Thyroid gland (tissue), 4 donors: ENCODE measurements at regions not wholly inside any gene's neighbourhood (a gene's known extent, or its start where the extent isn't known, plus 50 kb on each side); places are given as distances from the start of the nearest gene placed in this dataset.
"Not testable (repeated sequence)": the region's sequence is repeated elsewhere in the genome, so short reads cannot be mapped to it uniquely, and the experiment has no call there.

Experiments
- DNase-seq, 2 donors: peaks; one replicate each; pipeline ENCODE4 v3.0.0-alpha.2; 2019
- H3K27ac ChIP-seq, 3 donors: fragments of 200-600 bp; sonication (generic); 1 replicate in 2 of 3; 2 replicates in 1 of 3; pipeline ENCODE4 v1.5.1; 2016 to 2019; ENCODE audit warnings: mild to moderate bottlenecking in 1 of 3, moderate library complexity in 1 of 3
- H3K27me3 ChIP-seq: fragments of 200-600 bp; sonication (generic); one replicate; pipeline ENCODE4 v1.5.1; 2019
- H3K36me3 ChIP-seq, 2 donors: fragments of 200-600 bp; sonication (generic); one replicate each; pipeline ENCODE4 v1.5.1; 2016 to 2019
- H3K4me1 ChIP-seq, 2 donors: fragments of 200-600 bp; sonication (generic); one replicate each; pipeline ENCODE4 v1.5.1; 2017 to 2019
- H3K4me3 ChIP-seq, 3 donors: fragments of 200-600 bp; sonication (generic); replicated peaks in 1 of 3; 1 replicate in 2 of 3; 2 replicates in 1 of 3; pipeline ENCODE4 v1.5.1; 2016; ENCODE audit warnings: mild to moderate bottlenecking in 1 of 3
- H3K9me3 ChIP-seq: fragments of 200-600 bp; sonication (generic); one replicate; pipeline ENCODE4 v1.5.1; 2017
- POLR2A ChIP-seq, 2 donors: fragments of 450-650 bp; IDR thresholded peaks; one replicate each; pipeline ENCODE4 v1.6.1; 2017; ENCODE audit warnings: antibody characterized with exemption in 2 of 2, mild to moderate bottlenecking in 2 of 2, moderate library complexity in 1 of 2
- WGBS, 2 donors: methylation state at CpG; one replicate each; pipeline ENCODE4 v1.1.5; 2017; 5-methylcytosine and 5-hydroxymethylcytosine counted together
- intact Hi-C: fragments of 100-400 bp; cut with DNase I; formaldehyde crosslinking; loops from one replicate; pipeline ENCODE4 v1.15.1; 2023
- TF ChIP-seq, protein P1 (sequence below), 6 experiments: fragments of 200-600 bp in 3 of 6; fragments of 450-650 bp in 3 of 6; sonication (generic) in 3 of 6; IDR thresholded peaks; one replicate each; pipeline ENCODE4 v1.5.1; 2016 to 2019; ENCODE audit warnings: antibody characterized with exemption in 6 of 6, mild to moderate bottlenecking in 2 of 6, inconsistent platforms in 1 of 6, moderate library complexity in 1 of 6

DNA sequence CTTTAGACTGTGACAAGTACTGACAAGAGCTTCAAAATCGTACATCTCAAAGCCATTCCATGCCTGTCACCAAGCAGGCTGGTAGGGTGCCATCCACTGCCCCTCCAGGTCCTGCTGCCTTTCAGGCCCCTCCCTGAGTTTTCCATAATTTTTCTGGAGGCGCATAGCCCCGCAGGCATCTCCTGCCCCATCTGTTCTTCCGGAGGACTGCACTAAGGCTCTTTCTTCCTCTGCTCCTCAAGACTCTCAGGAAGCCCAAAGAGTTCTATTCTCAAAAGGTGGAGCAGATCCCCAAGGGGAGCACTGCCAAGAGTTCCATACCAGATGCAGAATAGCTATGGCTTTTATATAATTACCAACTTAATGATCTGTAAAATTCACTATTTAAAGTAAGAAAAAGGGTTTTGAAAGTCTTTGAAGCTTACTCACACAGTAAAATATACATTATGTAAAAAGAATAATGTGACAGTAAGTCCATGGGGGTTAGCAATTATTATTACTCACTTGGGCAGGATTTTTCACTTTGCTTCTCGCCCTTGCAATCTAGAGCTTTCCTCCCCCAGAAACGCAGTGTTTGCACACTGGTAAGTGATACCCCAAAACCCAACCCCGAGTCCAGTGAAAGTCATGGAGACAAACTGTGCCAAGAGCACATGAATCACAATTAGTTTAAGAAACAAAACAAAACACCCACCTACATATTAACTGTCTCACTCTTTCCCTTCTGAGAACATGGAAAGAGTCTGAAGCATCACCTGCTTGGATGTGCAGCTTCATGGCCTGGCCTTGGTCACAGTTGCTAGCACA is 114.1 kb upstream of the DAPK1 start:
- no peaks in the 10 kb centered on the region for H3K27me3 ChIP-seq
- H3K36me3 ChIP-seq: no peaks in the 10 kb centered on the region
- intact Hi-C loops: no loop called here
- no peak for DNase-seq
- H3K4me3 ChIP-seq: no peak overlapping the region
- WGBS, 2 donors: 85 to 87% methylated on average over 7 of the region's 7 CpGs
- H3K9me3 ChIP-seq: no peaks in the 10 kb centered on the region
- no peaks in the 10 kb centered on the region for H3K4me1 ChIP-seq
- H3K27ac ChIP-seq: no peak overlapping the region
- TF ChIP-seq, protein P1, sequence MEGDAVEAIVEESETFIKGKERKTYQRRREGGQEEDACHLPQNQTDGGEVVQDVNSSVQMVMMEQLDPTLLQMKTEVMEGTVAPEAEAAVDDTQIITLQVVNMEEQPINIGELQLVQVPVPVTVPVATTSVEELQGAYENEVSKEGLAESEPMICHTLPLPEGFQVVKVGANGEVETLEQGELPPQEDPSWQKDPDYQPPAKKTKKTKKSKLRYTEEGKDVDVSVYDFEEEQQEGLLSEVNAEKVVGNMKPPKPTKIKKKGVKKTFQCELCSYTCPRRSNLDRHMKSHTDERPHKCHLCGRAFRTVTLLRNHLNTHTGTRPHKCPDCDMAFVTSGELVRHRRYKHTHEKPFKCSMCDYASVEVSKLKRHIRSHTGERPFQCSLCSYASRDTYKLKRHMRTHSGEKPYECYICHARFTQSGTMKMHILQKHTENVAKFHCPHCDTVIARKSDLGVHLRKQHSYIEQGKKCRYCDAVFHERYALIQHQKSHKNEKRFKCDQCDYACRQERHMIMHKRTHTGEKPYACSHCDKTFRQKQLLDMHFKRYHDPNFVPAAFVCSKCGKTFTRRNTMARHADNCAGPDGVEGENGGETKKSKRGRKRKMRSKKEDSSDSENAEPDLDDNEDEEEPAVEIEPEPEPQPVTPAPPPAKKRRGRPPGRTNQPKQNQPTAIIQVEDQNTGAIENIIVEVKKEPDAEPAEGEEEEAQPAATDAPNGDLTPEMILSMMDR (IDR thresholded peaks at IDR 0.05): no peak
- no peak for TF ChIP-seq POLR2A (IDR thresholded peaks at IDR 0.05)

DNA sequence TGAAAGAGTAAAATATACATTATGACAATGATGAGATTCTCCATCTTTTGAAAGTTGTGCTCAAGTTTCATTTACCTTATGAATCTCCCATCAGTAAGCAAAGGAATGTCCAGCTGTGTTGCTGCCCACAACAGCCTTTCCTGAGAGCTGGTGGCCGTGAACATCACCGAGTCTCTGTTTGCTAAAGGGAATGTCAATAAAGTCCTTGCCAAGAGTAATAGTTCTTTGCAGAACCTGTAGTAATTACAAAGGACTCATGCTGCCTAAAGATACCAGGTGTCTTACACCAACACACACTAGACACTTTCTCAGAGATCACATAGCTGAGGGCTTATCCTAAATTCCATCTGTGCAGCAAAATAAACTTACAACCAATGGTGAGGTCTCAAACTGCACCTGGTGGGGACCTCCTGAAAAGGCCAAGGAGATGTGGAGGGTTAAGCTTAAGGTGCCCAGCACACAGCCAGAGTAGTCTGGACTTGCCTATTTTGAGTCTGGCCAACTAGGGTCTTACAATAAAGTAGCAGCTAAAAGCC is 111.1 kb upstream of the DAPK1 start:
- no peak overlapping the region for H3K4me3 ChIP-seq
- 48 to 53% methylated on average over 2 of the region's 2 CpGs for WGBS, 2 donors
- no peak for TF ChIP-seq POLR2A (IDR thresholded peaks at IDR 0.05)
- TF ChIP-seq, protein P1 (IDR thresholded peaks at IDR 0.05): no peak
- no peaks in the 10 kb centered on the region for H3K36me3 ChIP-seq
- no peaks in the 10 kb centered on the region for H3K9me3 ChIP-seq
- DNase-seq: no peak
- H3K27me3 ChIP-seq: no peaks in the 10 kb centered on the region
- no peak overlapping the region for H3K27ac ChIP-seq
- intact Hi-C loops: no loop called here
- no peaks in the 10 kb centered on the region for H3K4me1 ChIP-seq

DNA sequence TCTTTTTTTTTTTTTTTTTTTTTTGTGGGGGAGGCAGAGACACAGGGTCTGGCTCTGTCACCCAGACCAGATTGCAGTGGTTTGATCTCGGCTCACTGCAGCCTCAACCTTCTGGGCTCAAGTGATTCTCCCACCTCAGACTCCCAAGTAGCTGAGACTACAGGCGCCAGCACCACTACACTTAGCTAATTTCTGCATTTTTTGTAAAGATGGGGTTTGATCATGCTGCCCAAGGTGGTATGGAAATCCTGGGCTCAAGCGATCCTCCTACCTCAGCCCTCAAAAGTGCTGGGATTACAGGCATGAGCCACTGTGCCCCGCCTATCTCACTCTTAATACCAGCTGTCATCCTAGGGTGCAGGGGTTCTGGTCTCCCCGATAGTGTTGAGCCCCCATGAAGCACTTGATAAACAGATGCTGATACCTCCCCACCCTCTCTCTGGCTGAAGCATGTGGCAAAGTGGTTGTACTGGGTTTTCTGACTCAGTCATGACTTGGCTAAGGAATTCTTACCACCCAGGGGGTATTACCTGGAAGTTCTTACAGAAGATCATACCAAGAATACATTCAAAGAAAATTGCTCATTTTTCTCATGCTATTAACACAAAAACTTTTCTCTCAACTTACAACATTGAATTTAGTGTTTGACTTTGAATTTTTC is 110.2 kb upstream of the DAPK1 start:
- no peak overlapping the region for H3K27ac ChIP-seq

DNA sequence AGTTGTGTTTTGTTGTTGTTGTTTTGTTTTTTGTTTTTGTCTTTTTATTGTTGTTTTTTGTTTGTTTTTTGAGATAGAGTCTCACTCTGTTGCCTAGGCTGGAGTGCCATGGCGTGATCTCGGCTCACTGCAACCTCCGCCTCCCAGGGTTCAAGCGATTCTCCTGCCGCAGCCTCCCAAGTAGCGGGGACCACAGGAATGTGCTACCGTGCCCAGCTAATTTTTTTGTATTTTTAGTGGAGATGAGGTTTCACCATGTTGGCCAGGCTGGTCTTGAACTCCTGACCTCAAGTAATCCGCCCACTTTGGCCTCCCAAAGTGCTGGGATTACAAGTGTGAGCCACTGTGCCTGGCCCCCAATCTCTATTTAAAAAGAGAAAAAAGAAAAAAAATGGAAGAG is 109.0 kb upstream of the DAPK1 start:
- H3K4me1 ChIP-seq, H3K36me3 ChIP-seq, H3K27ac ChIP-seq, H3K27me3 ChIP-seq, DNase-seq, intact Hi-C loops, H3K4me3 ChIP-seq, H3K9me3 ChIP-seq: not testable (repeated sequence)
- 92 to 93% methylated on average over 8 of the region's 8 CpGs for WGBS, 2 donors

More for the DNA sequence above, 110.2 kb upstream of the DAPK1 start:
- no peak for TF ChIP-seq POLR2A (IDR thresholded peaks at IDR 0.05)
- TF ChIP-seq, protein P1 (IDR thresholded peaks at IDR 0.05): no peak
- H3K27me3 ChIP-seq: no peaks in the 10 kb centered on the region
- H3K4me3 ChIP-seq: no peak overlapping the region
- DNase-seq: no peak
- WGBS, 2 donors: 97% methylated on average over 5 of the region's 5 CpGs
- H3K9me3 ChIP-seq: no peaks in the 10 kb centered on the region
- H3K36me3 ChIP-seq: no peaks in the 10 kb centered on the region
- intact Hi-C loops: no loop called here
- no peaks in the 10 kb centered on the region for H3K4me1 ChIP-seq

DNA sequence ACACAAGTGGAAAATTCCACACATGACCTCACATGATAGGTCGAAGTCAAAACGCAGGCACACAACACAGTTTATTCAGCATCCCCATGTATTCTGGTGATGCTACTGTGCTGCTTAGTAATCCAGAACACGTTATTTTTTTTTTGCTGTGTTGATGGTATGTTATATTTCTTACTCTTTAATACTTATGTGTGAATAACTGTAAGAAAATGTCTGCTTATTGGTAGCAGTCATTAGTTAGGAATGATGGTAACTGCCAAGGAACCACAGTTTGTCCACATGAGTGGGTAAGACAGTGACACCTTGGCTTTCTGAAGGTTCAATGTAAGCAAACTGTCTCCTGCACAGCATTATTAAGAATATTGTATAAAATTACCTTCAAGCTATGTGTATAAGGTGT is 107.7 kb upstream of the DAPK1 start:
- WGBS, 2 donors: 85 to 86% methylated on average over 3 of the region's 3 CpGs
- no peaks in the 10 kb centered on the region for H3K4me1 ChIP-seq
- DNase-seq: no peak
- intact Hi-C loops: no loop called here
- no peaks in the 10 kb centered on the region for H3K36me3 ChIP-seq
- TF ChIP-seq, protein P1 (IDR thresholded peaks at IDR 0.05): no peak
- TF ChIP-seq POLR2A (IDR thresholded peaks at IDR 0.05): no peak
- H3K27me3 ChIP-seq: no peaks in the 10 kb centered on the region
- no peak overlapping the region for H3K4me3 ChIP-seq
- H3K27ac ChIP-seq: no peak overlapping the region
- no peaks in the 10 kb centered on the region for H3K9me3 ChIP-seq
